HG02973 (cell line): ENCODE measurements at regions not wholly inside any gene's neighbourhood (a gene's known extent, or its start where the extent isn't known, plus 50 kb on each side); places are given as distances from the start of the nearest gene placed in this dataset.

Experiments used
- ATAC-seq: cut with Tn5 transposase; IDR thresholded peaks from one replicate; pipeline ENCODE4 v1.9.1; 2021; ENCODE audit warnings: moderate library complexity; ENCODE audit not compliant: unreplicated experiment

DNA sequence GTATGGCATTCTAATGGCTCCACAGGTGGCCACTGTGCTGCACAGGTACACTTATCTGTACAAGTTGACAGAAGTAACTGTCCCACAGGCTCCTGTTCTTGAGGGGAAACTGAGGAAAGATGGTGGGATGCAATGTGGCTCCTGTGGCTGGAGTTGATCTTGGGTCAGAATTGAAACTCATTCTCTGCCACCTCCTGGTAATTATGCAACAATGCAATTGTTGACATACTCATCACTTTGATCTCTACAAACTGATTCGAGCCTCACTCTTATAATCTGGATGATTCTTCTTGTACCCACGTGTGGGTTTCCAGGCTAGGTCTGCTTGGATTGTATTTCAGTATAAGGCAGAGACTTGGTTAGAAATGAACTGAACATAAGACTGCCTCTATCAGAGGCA, 148.8 kb downstream of the CCNG2 start:
- no peak for ATAC-seq

- ATAC-seq = no peak
These were observed 149.5 kb downstream of the CCNG2 start for GRCh38 chr4:77306496-77306895.

DNA sequence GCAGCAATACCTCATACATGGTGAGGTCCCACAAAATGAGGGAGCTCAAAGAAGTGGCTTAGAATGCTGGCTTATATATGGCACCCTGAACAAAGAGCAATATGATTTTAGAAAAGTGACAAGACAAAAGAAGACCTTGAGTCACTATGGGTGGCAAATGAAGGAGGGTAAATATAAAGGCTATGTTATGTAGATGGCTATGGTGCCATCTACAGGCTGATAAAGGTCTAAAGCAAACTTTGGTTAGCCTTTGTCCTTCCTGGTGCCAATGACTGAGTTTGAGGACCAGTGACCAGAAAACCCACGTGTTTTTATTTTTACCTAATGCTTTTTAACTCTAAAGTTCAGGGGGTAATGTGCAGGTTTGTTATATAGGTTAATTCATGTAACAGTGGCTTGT, 151.8 kb downstream of the CCNG2 start:
- no peak for ATAC-seq

DNA sequence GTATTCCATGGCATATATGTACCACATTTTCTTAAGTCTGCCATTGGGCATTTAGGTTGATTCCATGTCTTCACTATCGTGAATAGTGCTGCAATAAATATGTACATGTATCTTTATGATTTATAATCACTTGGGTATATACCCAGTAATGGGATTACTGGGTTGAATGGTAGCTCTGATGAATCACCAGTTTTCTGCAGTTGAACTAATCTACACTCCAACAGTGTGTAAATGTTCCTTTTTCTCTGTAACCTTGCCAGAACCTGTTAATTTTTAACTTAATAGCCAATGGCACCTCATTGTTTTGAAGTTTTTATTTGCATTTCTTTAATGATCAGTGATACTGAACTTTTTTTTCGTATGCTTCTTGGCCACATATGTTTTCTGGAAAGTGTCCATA, 152.5 kb downstream of the CCNG2 start:
- no peak for ATAC-seq

DNA sequence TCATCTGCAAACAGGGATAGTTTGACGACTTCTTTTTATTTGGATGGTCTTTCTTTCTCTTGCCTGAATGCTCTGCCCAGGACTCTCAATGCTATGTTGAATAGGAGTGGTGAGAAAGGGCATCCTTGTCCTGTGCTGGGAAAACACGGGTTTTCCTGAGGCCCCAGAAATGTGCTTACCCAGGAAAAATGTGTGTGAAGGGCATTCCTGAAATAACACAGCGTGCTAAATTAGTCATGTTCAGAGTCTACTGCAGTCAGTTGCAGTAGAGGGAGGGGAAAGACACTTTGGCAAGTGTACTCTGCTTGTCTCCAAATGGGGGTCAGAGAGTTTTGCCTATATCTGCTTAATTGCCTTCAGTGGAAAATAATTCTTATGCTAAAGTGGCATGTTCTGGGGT, 153.9 kb downstream of the CCNG2 start:
- no peak for ATAC-seq

DNA sequence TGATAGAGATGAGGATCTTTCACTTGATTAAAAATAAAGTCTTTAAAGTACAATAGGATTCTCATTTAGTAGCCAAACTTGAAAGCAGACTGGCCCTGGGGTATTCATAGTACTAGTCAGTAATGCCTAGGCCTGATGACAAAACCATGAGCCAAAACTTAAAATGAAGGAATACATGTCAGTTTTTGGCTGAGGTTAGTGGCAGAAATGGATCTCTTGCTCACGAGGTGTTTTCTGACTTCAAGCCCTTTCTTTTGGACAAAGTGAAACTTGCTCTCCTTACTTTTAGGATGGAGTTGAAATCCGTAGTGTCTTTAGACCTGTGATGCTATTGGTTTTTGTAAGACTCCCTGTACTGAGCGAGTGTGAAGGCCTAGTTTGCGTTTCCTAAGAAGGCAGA, 157.7 kb downstream of the CCNG2 start:
- ATAC-seq = no peak

- no peak for ATAC-seq
These were observed 170.1 kb downstream of the CCNG2 start for GRCh38 chr4:77327151-77327550.

GRCh38 chr4:77332696-77333270, 175.8 kb downstream of the CCNG2 start:
- no peak for ATAC-seq

DNA sequence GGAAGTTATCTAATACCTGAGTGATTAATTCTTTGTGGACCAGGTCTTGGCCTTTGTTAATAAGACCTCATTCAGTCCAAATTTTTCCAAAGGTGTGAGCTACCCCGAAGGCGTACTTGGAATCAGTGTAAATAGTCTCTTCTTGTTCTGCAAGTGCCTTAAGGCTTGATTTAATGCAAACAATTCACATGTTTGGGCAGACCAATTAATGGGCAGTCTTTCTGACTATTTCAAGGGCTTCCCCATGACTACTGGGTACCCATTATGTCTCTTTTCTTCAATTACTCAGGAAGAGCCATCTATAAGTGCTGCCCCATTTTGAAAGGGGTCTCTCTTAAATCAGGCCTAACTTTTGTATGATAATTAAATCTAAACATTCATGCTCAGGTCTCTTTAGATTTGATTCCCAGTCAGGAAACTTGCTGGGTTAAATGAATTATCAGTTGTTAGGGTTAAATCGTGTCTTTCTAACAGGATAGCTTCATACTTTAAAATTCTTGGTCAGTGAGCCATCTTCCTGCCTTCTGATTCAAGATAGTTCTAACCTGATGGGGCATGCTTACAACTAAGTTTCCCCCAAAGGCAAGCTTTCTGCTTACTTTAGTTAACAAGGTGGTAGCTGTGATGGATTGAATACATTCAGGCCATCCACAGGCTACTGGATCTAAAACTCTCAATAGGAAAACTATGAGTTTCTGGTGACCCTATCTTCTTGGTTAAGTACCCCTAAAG, 179.6 kb downstream of the CCNG2 start:
- no peak for ATAC-seq

GRCh38 chr4:77342170-77342810, 185.3 kb downstream of the CCNG2 start:
- no peak for ATAC-seq

DNA sequence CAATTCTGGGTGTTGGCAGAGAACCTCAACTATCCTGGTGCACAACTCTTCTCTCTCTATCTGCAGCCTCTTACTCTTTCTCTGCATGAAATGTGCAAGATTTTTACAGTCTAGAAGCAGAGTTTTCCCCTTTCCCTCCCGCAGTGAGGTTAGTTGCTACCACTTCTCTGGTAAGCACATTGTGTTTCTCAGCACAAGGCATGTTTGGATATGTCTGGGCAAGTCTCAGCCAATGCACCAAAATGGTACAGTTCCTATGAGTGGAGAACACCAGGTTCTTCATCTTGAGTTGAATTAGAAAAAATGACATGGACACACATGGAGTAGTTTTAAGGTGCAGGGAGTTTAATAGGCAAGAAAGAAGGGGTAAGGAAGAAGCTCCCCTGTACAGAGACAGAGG, 187.0 kb downstream of the CCNG2 start:
- no peak for ATAC-seq

DNA sequence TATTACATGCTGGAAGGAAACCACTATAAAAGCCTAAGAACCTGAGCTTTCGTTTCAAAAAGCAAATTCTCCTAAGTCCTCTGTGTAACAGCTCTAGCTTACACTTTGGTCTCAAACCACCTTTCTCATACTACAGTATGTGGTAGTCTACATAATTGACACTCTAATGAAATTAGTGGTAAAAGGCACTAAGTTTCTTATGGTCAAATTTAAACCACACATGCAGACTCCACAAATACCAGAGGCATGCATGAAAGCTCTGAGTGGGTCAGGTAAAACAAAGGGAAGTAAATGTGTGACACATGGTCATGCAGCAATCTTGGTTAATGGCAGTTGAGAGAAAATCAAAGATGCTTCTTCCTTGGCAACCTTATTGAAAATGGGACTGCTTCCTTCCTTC, 187.8 kb downstream of the CCNG2 start:
- no peak for ATAC-seq

DNA sequence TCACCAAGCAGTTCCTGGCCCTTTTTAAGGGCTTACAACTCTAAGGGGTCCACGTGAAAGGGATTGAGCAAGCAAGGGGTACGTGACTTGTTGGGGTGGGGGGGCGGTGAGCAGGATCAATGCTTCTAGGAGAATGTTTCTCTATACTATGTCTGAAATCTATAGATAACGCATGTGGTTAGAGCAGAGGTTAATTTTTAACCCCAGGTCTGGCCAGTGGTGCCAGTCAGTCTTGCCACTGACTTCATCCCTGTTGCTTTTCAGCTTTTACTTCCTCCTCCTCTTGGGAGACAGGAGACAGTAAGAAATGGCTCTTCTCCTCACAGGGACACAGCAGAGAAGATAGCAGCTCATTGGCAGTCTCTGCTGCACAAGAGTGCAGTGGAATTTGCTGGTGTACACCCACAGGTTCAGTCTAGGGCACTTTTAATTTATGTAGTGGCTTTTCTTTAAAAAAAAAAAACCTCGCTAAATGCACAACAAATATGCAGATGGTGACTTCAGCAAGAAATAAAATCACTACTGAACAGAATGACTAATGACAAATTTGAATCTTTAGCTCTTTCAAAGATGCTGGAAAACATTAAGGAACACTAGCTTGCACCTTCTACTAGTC, 190.5 kb downstream of the CCNG2 start:
- no peak for ATAC-seq

DNA sequence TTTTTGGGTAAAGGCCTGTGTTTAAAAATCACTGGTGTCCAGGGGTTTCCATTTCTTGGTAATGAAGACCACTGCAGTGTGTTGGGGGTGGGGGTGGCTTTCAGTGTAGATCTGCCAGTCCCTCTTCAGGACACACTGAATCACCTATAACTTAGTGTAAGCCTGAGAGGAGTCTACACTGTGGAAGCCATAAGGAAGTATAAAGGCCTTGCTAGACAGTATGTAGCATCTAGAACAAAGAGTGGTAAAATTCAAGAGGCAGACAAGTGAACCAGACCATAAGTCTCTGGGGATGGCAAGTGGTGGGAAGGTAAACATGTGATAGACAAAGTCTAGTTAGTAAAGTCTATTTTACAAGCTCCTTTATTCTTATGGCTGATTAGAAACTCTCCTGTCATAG, 191.8 kb downstream of the CCNG2 start:
- no peak for ATAC-seq

DNA sequence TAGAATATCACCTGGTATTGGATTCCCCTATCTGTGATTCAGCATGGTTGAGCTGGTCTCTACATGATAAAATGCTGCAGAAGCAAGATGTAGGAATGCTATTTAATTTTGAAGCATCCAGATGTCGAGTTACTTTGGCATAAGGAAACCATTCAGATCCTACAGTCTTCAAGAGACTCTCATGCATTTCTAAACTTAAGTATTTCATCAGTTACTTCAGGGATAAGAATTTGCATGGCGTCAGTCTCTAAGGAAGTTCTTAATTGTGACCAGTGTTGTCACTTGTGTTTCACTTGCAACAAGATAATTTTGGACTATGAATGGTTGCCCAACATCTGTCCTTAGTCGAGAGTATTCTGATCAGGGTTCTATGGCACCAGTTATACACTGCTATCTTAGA, 192.4 kb downstream of the CCNG2 start:
- no peak for ATAC-seq

DNA sequence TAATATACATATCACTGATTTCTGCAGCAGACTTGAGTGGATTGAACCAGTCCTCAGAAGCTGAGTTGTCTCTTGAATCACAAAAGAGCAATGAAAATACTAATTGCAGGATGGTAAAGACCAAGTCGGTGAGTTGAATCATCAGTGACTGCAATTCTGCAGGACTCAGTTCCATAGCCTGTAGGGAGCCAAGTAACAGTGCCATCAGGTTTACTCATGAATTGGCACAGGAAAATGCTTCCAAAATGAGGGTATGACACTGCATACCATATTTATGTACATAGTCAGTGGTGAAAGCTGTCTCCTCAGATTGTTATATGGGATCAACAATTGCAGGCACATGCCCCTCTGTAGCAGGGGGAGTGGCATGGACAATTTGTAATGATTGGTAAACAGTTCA, 192.8 kb downstream of the CCNG2 start:
- ATAC-seq = no peak

DNA sequence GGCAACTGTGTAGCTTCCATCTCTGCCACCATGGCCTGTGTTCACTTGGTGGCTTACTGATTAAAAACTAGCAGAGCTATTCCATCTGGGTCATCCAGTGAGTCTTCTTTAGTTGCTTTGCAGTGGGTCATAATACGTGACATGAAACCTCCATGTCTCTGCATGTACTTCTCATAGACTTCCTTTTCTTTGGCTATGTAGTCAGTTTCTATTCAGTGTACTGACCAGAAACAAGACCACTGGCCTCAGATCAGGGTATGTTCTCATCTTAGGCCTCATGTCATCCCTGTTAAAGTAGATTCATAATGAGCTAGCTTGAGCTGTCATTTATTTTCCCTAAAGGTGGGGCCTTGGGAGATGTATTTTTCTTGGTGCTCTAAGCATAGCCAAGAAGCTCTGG, 195.2 kb downstream of the CCNG2 start:
- no peak for ATAC-seq

DNA sequence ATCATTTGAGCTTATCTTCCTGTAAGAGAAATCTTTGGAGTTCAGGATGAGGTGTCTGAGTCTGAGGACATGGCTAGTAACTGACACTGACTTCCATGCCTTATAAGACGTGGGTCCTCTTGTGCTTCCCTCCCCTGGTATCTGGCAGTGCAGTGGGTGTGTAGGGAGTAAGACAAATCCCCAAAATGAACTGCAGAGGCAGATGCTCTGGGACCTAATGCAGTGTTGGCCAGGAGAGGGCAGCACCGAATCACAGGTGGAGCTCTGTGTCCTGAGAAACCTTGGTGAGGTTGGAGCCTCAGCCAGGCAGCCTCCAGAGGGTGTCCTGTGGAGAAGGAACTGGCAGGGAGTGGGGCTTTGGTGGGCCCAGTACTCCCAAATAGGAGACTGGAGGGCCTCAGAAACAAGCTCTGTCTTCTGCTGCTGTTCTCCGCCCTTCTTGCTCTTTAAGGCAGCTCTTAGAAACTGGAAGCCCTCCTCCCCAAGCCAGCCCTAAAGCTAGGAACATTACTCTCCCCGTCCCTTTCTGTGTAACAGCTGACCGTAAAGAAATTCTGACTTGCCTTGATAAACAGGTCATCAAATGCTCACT, 196.8 kb downstream of the CCNG2 start:
- peak; percentile 68 for ATAC-seq

- no peak for ATAC-seq
These were observed 197.5 kb downstream of the CCNG2 start for GRCh38 chr4:77354550-77354949.

GRCh38 chr4:77355731-77356130, 198.7 kb downstream of the CCNG2 start:
- no peak for ATAC-seq

GRCh38 chr4:77358315-77358928, 201.4 kb downstream of the CCNG2 start:
- no peak for ATAC-seq
